ENCODE measurements at regions not wholly inside any gene's neighbourhood (a gene's known extent, or its start where the extent isn't known, plus 50 kb on each side); places are given as distances from the start of the nearest gene placed in this dataset.
A peak's percentile ranks its signal among the peaks of the same experiment; 100 is the strongest.

- Histone ChIP-seq H3K9ac (ENCODE audit: low read depth in 1 of 2, low read length in 2 of 2) (no peak overlapping the region), H3K4me3 (ENCODE audit: low read depth in 1 of 3, low read length in 3 of 3) (no peak overlapping the region), H3K9me3 (ENCODE audit: control insufficient read depth in 4 of 4, low read length in 3 of 4) (no peaks in the 10 kb centered on the region), H3K4me1 (ENCODE audit: control insufficient read depth in 4 of 4, insufficient read depth in 4 of 4, low read length in 3 of 4) (peaks cover 0 to 5% (median 0%) of the 10 kb centered on the region in 4 donors), H3K36me3 (ENCODE audit: control insufficient read depth in 4 of 4, insufficient read depth in 3 of 4, low read depth in 1 of 4, low read length in 3 of 4) (no peaks in the 10 kb centered on the region), H3K27ac (ENCODE audit: low read depth in 1 of 2, low read length in 2 of 2) (peak overlapping the region; percentile 23 to 81), H3K27me3 (ENCODE audit: control insufficient read depth in 4 of 4, insufficient read depth in 4 of 4, low read length in 3 of 4) (no peaks in the 10 kb centered on the region)
- TF ChIP-seq SP1 (IDR thresholded peaks at IDR 0.05): peak; percentile 8
- peak; percentile 68 for TF ChIP-seq NR2F2 (IDR thresholded peaks at IDR 0.05)
- TF ChIP-seq MAX (IDR thresholded peaks at IDR 0.05): no peak
- no peak for TF ChIP-seq RXRA (IDR thresholded peaks at IDR 0.05)
- no peak for TF ChIP-seq TAF1 (conservative IDR thresholded peaks at IDR 0.05)
- TF ChIP-seq HNF4G (IDR thresholded peaks at IDR 0.05): no peak
- no peak for DNase-seq (ENCODE audit: low spot score)
- WGBS: 50% methylated on average over 22 of the region's 22 CpGs
Measured at GRCh38 chr22:44550711-44551491, 52.9 kb upstream of the RTL6 start.

DNA sequence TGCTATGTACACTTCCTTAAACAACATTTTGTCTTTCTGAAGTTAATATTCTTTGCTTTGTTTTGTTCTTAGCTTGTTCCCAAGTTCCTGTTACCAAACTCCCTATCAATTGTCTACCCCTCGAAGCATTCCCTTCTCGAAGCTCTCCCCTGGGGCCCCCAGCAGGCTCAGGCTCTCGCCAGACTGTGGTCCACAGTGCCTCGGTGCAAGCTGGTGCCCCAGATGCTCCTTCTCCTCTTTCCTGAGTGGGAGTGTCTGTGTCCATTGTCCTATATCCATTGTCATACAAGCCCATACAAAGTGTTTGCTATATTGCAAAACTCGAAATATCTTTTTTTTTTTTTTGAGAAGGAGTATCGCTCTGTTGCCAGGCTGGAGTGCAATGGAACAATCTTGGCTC, 51.7 kb upstream of the RTL6 start:
- DNase-seq (ENCODE audit: low spot score): no peak

More for the DNA sequence above, 51.7 kb upstream of the RTL6 start:
- Histone ChIP-seq H3K27ac (ENCODE audit: low read depth in 1 of 2, low read length in 2 of 2) (no peak overlapping the region), H3K27me3 (ENCODE audit: control insufficient read depth in 4 of 4, insufficient read depth in 4 of 4, low read length in 3 of 4) (no peaks in the 10 kb centered on the region), H3K9me3 (ENCODE audit: control insufficient read depth in 4 of 4, low read length in 3 of 4) (no peaks in the 10 kb centered on the region), H3K36me3 (ENCODE audit: control insufficient read depth in 4 of 4, insufficient read depth in 3 of 4, low read depth in 1 of 4, low read length in 3 of 4) (no peaks in the 10 kb centered on the region), H3K9ac (ENCODE audit: low read depth in 1 of 2, low read length in 2 of 2) (no peak overlapping the region), H3K4me1 (ENCODE audit: control insufficient read depth in 4 of 4, insufficient read depth in 4 of 4, low read length in 3 of 4) (peaks cover 0 to 5% (median 0%) of the 10 kb centered on the region in 4 donors), H3K4me3 (ENCODE audit: low read depth in 1 of 3, low read length in 3 of 3) (no peak overlapping the region)
- 89% methylated on average over 6 of the region's 6 CpGs for WGBS
- TF ChIP-seq HNF4A (conservative IDR thresholded peaks at IDR 0.05) (no peak), FOXA2 (IDR thresholded peaks at IDR 0.05) (no peak), YY1 (IDR thresholded peaks at IDR 0.05) (no peak), HNF4G (IDR thresholded peaks at IDR 0.05) (no peak), NR2F2 (IDR thresholded peaks at IDR 0.05) (no peak), CTCF (IDR thresholded peaks at IDR 0.05; ENCODE audit: low read depth, low read length, missing input control) (no peak), JUND (IDR thresholded peaks at IDR 0.05) (no peak), MAX (IDR thresholded peaks at IDR 0.05) (no peak), EGR1 (IDR thresholded peaks at IDR 0.05; ENCODE audit: low read depth in 2 of 2) (no peak), ATF3 (IDR thresholded peaks at IDR 0.05) (no peak), ZBTB33 (IDR thresholded peaks at IDR 0.05) (no peak), RAD21 (IDR thresholded peaks at IDR 0.05) (no peak), SP1 (IDR thresholded peaks at IDR 0.05) (no peak), GABPA (IDR thresholded peaks at IDR 0.05 in 1 of 2, conservative IDR thresholded peaks at IDR 0.05 in 1 of 2) (no peak), RXRA (IDR thresholded peaks at IDR 0.05) (no peak), TAF1 (conservative IDR thresholded peaks at IDR 0.05) (no peak), FOXA1 (IDR thresholded peaks at IDR 0.05) (no peak)
- TF ChIP-seq, protein P1, sequence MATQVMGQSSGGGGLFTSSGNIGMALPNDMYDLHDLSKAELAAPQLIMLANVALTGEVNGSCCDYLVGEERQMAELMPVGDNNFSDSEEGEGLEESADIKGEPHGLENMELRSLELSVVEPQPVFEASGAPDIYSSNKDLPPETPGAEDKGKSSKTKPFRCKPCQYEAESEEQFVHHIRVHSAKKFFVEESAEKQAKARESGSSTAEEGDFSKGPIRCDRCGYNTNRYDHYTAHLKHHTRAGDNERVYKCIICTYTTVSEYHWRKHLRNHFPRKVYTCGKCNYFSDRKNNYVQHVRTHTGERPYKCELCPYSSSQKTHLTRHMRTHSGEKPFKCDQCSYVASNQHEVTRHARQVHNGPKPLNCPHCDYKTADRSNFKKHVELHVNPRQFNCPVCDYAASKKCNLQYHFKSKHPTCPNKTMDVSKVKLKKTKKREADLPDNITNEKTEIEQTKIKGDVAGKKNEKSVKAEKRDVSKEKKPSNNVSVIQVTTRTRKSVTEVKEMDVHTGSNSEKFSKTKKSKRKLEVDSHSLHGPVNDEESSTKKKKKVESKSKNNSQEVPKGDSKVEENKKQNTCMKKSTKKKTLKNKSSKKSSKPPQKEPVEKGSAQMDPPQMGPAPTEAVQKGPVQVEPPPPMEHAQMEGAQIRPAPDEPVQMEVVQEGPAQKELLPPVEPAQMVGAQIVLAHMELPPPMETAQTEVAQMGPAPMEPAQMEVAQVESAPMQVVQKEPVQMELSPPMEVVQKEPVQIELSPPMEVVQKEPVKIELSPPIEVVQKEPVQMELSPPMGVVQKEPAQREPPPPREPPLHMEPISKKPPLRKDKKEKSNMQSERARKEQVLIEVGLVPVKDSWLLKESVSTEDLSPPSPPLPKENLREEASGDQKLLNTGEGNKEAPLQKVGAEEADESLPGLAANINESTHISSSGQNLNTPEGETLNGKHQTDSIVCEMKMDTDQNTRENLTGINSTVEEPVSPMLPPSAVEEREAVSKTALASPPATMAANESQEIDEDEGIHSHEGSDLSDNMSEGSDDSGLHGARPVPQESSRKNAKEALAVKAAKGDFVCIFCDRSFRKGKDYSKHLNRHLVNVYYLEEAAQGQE (IDR thresholded peaks at IDR 0.05): no peak

All from liver (tissue), 8 donors.